ENCODE measurements at regions not wholly inside any gene's neighbourhood (a gene's known extent, or its start where the extent isn't known, plus 50 kb on each side); places are given as distances from the start of the nearest gene placed in this dataset.
"Not testable (repeated sequence)": the region's sequence is repeated elsewhere in the genome, so short reads cannot be mapped to it uniquely, and the experiment has no call there.

- no peak for DNase-seq
Measured at GRCh38 chr7:113204415-113204814, 86.1 kb upstream of the SMIM30 start.

GRCh38 chr7:113202284-113202683 lies 83.9 kb upstream of the SMIM30 start:
- no peak for DNase-seq

- no peak for DNase-seq
Measured at GRCh38 chr7:113200281-113200680, 81.9 kb upstream of the SMIM30 start.

- DNase-seq, result no peak
Measured at GRCh38 chr7:113199841-113200240, 81.5 kb upstream of the SMIM30 start.

GRCh38 chr7:113199136-113199535 lies 80.8 kb upstream of the SMIM30 start:
- no peak for DNase-seq

- DNase-seq, result no peak
Measured at GRCh38 chr7:113198226-113198625, 79.9 kb upstream of the SMIM30 start.

- DNase-seq, result no peak
Measured at GRCh38 chr7:113197274-113197673, 78.9 kb upstream of the SMIM30 start.

GRCh38 chr7:113188396-113188795 lies 70.0 kb upstream of the SMIM30 start:
- DNase-seq, result no peak

- DNase-seq, result no peak
Measured at GRCh38 chr7:113179313-113179712, 61.0 kb upstream of the SMIM30 start.

- DNase-seq, result no peak
Measured at GRCh38 chr7:113176836-113177235, 58.5 kb upstream of the SMIM30 start.

GRCh38 chr7:113176180-113176579 lies 57.8 kb upstream of the SMIM30 start:
- DNase-seq, result not testable (repeated sequence)

GRCh38 chr7:113175525-113176104 lies 57.3 kb upstream of the SMIM30 start:
- no peak for DNase-seq

- DNase-seq, result no peak
Measured at GRCh38 chr7:113172726-113173125, 54.4 kb upstream of the SMIM30 start.

- DNase-seq, result no peak
Measured at GRCh38 chr7:113170591-113170990, 52.2 kb upstream of the SMIM30 start.

Measured in CD4-positive, alpha-beta T cell treated with Interferon gamma for 1 hour (primary cell).